ENCODE measurements at regions not wholly inside any gene's neighbourhood (a gene's known extent, or its start where the extent isn't known, plus 50 kb on each side); places are given as distances from the start of the nearest gene placed in this dataset.

- in situ Hi-C loops (cut with MboI) (no loop called here), intact Hi-C loops (cut with micrococcal nuclease) (no loop called here)
- no peak for FAIRE-seq
- Histone ChIP-seq H3K79me2 (ENCODE audit: control insufficient read depth, insufficient read depth, low read length) (no peaks in the 10 kb centered on the region), H3K4me3 (no peak overlapping the region), H3K9me1 (ENCODE audit: control insufficient read depth, insufficient read depth, low read length) (no peaks in the 10 kb centered on the region), H3K36me3 (ENCODE audit: control insufficient read depth, insufficient read depth, low read length) (no peaks in the 10 kb centered on the region), H3K27ac (ENCODE audit: extremely low read depth, low read depth, low read length) (no peak overlapping the region), H3K4me2 (ENCODE audit: insufficient read depth, low read length) (no peak overlapping the region), H2AFZ (ENCODE audit: low read depth, low read length) (no peak overlapping the region), H4K20me1 (replicated peaks; ENCODE audit: control insufficient read depth, insufficient read depth, low read length) (no peaks in the 10 kb centered on the region), H3K9ac (ENCODE audit: insufficient read depth in 1 of 2, low read depth in 2 of 2, low read length in 2 of 2) (no peak overlapping the region), H3K4me1 (replicated peaks in 1 of 2; ENCODE audit: control insufficient read depth in 2 of 2, insufficient read depth in 2 of 2, low read length in 2 of 2) (no peaks in the 10 kb centered on the region), H3K27me3 (ENCODE audit: control insufficient read depth in 2 of 2, insufficient read depth in 2 of 2, low read length in 2 of 2) (no peaks in the 10 kb centered on the region), H3K9me3 (replicated peaks; ENCODE audit: control insufficient read depth, insufficient read depth, low read depth, low read length) (no peaks in the 10 kb centered on the region)
- BruUV-seq (replicated peaks) = no TSS peak
- ChIA-PET CTCF (ENCODE audit: low intra/inter-chr PET ratio) (no interaction called here), POLR2A (no interaction called here)
- DNase-seq (ENCODE audit: extremely low read depth in 1 of 4, low spot score in 3 of 4) = no peak
- TF ChIP-seq POLR2AphosphoS2 (IDR thresholded peaks at IDR 0.05; ENCODE audit: low read length) = no peak
- TF ChIP-seq TRIM24 (IDR thresholded peaks at IDR 0.05) = no peak
- no peak for TF ChIP-seq ZNF785 (CRISPR knock-in tag; IDR thresholded peaks at IDR 0.05)
- TF ChIP-seq VEZF1 (CRISPR knock-in tag; IDR thresholded peaks at IDR 0.05) = no peak
- TF ChIP-seq NFRKB (IDR thresholded peaks at IDR 0.05; ENCODE audit: low read depth) = no peak
- no peak for TF ChIP-seq NR1H2 (CRISPR knock-in tag; IDR thresholded peaks at IDR 0.05)
- no peak for TF ChIP-seq ZNF551 (CRISPR knock-in tag; IDR thresholded peaks at IDR 0.05)
- no peak for TF ChIP-seq HDAC8 (tag; IDR thresholded peaks at IDR 0.05)
- TF ChIP-seq ZNF124 (CRISPR knock-in tag; IDR thresholded peaks at IDR 0.05) = no peak
- no peak for TF ChIP-seq PRMT5 (CRISPR knock-in tag; IDR thresholded peaks at IDR 0.05)
- TF ChIP-seq NFE2 (IDR thresholded peaks at IDR 0.05; ENCODE audit: low read depth) = no peak
- TF ChIP-seq CUX1 (CRISPR knock-in tag; IDR thresholded peaks at IDR 0.05) = no peak
- no peak for ATAC-seq
- 0% methylated on average over 5 of the region's 5 CpGs for WGBS (ENCODE audit: insufficient coverage, low coverage, missing lambda C conversion rate)
Measured at GRCh38 chr14:53692451-53692850, 264.2 kb downstream of the BMP4 start.
